B cell (primary cell): ENCODE measurements at regions not wholly inside any gene's neighbourhood (a gene's known extent, or its start where the extent isn't known, plus 50 kb on each side); places are given as distances from the start of the nearest gene placed in this dataset.

Experiments used
- ATAC-seq: fragments of 200-7000 bp; cut with Tn5 transposase; one replicate; pipeline ENCODE4 v1.10.0; 2021; ENCODE audit warnings: low read depth, mild to moderate bottlenecking, moderate number of reproducible peaks, moderate library complexity
- CTCF ChIA-PET: fragments of 350-600 bp; sonication (Branson Sonifier 250); formaldehyde crosslinking; loops from one replicate; lab custom pipeline; 2021; ENCODE audit warnings: antibody characterized with exemption, inconsistent platforms; lab: Charles Lee
- POLR2A ChIA-PET: fragments of 350-600 bp; sonication (Branson Sonifier 250); formaldehyde crosslinking; loops from one replicate; lab custom pipeline; 2021; ENCODE audit warnings: antibody characterized with exemption; lab: Charles Lee
- DNase-seq: peaks from one replicate; pipeline ENCODE4 v3.0.0; 2013
- H2AFZ ChIP-seq: 2 replicates; pipeline ENCODE4 v1.6.1; 2012; ENCODE audit warnings: mild to moderate bottlenecking, low read depth, low read length; ENCODE audit not compliant: insufficient read depth, poor library complexity, severe bottlenecking
- H3K27ac ChIP-seq, 2 donors: 1 replicate in 1 of 2; 2 replicates in 1 of 2; pipeline ENCODE4 v1.5.1; 2012 to 2013; ENCODE audit warnings: low read length in 2 of 2, mild to moderate bottlenecking in 2 of 2, moderate library complexity in 1 of 2
- H3K27me3 ChIP-seq, 4 experiments: fragments of 200-600 bp in 1 of 4; sonication (generic) in 1 of 4; replicated peaks in 1 of 4; 1 replicate in 2 of 4; 2 replicates in 2 of 4; pipeline versions ENCODE4 v1.6.1 to v1.7.0; 2013 to 2016; ENCODE audit warnings: low read length in 3 of 4, mild to moderate bottlenecking in 2 of 4, mixed read lengths in 1 of 4, moderate library complexity in 1 of 4; ENCODE audit not compliant: insufficient read depth in 4 of 4, control insufficient read depth in 3 of 4; ENCODE audit errors: control extremely low read depth in 1 of 4
- H3K36me3 ChIP-seq, 2 experiments: replicated peaks in 1 of 2; 1 replicate in 1 of 2; 2 replicates in 1 of 2; pipeline versions ENCODE4 v1.6.1 to v1.7.1; 2013; ENCODE audit warnings: low read length in 1 of 2; ENCODE audit not compliant: insufficient read depth in 2 of 2, control insufficient read depth in 1 of 2; ENCODE audit errors: control extremely low read depth in 1 of 2, extremely low read depth in 1 of 2
- H3K4me1 ChIP-seq, 2 donors: fragments of 200-600 bp in 1 of 2; sonication (generic) in 1 of 2; 1 replicate in 1 of 2; 2 replicates in 1 of 2; pipeline versions ENCODE4 v1.5.1 to v1.6.1; 2013 to 2017; ENCODE audit warnings: low read length in 2 of 2; ENCODE audit not compliant: control insufficient read depth in 2 of 2, insufficient read depth in 2 of 2
- H3K4me2 ChIP-seq: replicated peaks from 2 replicates; pipeline ENCODE3; 2012; ENCODE audit warnings: mild to moderate bottlenecking, low read depth, low read length; ENCODE audit not compliant: poor library complexity, severe bottlenecking
- H3K4me3 ChIP-seq, 5 experiments: fragments of 200-600 bp in 1 of 5; sonication (generic) in 1 of 5; 1 replicate in 3 of 5; 2 replicates in 2 of 5; pipeline versions ENCODE4 v1.5.1 to v1.7.0; 2011 to 2016; ENCODE audit warnings: low read length in 4 of 5, mild to moderate bottlenecking in 4 of 5, low read depth in 2 of 5, control low read depth in 1 of 5, moderate library complexity in 1 of 5; ENCODE audit not compliant: insufficient read depth in 1 of 5; ENCODE audit errors: control extremely low read depth in 1 of 5, extremely low read depth in 1 of 5
- H3K79me2 ChIP-seq: fragments of 200-600 bp; sonication (generic); one replicate; pipeline ENCODE4 v1.6.0; 2016; ENCODE audit warnings: low read length; ENCODE audit not compliant: control insufficient read depth, insufficient read depth
- H3K9ac ChIP-seq: fragments of 200-600 bp; sonication (generic); 2 replicates; pipeline ENCODE4 v1.6.1; 2017; ENCODE audit warnings: mild to moderate bottlenecking, low read length, moderate library complexity
- H3K9me3 ChIP-seq, 3 donors: one replicate each; pipeline versions ENCODE4 v1.6.1 to v1.7.1; 2013; ENCODE audit warnings: low read length in 2 of 3; ENCODE audit not compliant: control insufficient read depth in 2 of 3, insufficient read depth in 1 of 3; ENCODE audit errors: control extremely low read depth in 1 of 3
- H4K20me1 ChIP-seq: 2 replicates; pipeline ENCODE4 v1.6.0; 2012; ENCODE audit warnings: mild to moderate bottlenecking, low read length; ENCODE audit not compliant: insufficient read depth, control insufficient read depth, poor library complexity, severe bottlenecking
- H3K27ac Mint-ChIP-seq: one replicate; pipeline ENCODE4 v1.8.0; 2021; ENCODE audit warnings: mixed read lengths
- H3K27me3 Mint-ChIP-seq: one replicate; pipeline ENCODE4 v1.8.0; 2021; ENCODE audit warnings: mixed read lengths
- H3K4me1 Mint-ChIP-seq: one replicate; pipeline ENCODE4 v1.8.0; 2021; ENCODE audit warnings: mixed read lengths
- H3K4me3 Mint-ChIP-seq: one replicate; pipeline ENCODE4 v1.8.0; 2021; ENCODE audit warnings: mixed read lengths
- H3K9me3 Mint-ChIP-seq: one replicate; pipeline ENCODE4 v1.8.0; 2022; ENCODE audit warnings: mixed read lengths; ENCODE audit not compliant: insufficient read depth
- EZH2 ChIP-seq: IDR thresholded peaks from 2 replicates; pipeline ENCODE4 v1.6.1; 2012; ENCODE audit warnings: borderline replicate concordance, low read depth, mild to moderate bottlenecking, moderate library complexity, low read length; ENCODE audit not compliant: insufficient read depth, poor library complexity, severe bottlenecking
- WGBS: methylation state at CpG from one replicate; pipeline ENCODE4 v1.1.5; 2013; ENCODE audit warnings: missing lambda C conversion rate; ENCODE audit not compliant: insufficient coverage; 5-methylcytosine and 5-hydroxymethylcytosine counted together
- intact Hi-C: fragments of 100-400 bp; cut with micrococcal nuclease; formaldehyde crosslinking; loops from one replicate; pipeline ENCODE4 v1.10.0; 2022
- TF ChIP-seq, protein P1 (sequence below): fragments of 200-600 bp; IDR thresholded peaks from one replicate; pipeline ENCODE4 v1.8.0; 2022; ENCODE audit warnings: antibody characterized with exemption, mild to moderate bottlenecking

DNA sequence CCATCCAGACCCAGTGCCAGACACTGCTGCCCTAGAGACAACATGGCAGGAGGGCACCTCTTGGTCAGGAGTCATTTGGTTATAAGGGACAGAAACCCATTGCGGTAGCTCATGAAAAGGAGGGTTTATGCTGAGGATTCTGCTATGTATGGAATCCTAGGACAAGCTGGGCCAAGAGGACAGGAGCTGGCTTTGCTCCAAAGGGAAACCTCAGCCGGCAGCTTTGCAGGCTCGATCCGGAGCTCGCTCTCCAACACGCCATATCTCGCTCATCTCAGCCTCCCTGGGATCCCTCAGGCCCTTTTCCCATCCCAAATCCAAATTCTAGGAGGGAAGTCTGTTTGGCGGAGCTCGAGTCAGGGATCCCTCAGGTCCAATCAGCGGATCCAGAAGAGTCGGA, 345.7 kb downstream of the GLRX3 start:
- no peaks in the 10 kb centered on the region for H3K4me1 ChIP-seq
- TF ChIP-seq, protein P1, sequence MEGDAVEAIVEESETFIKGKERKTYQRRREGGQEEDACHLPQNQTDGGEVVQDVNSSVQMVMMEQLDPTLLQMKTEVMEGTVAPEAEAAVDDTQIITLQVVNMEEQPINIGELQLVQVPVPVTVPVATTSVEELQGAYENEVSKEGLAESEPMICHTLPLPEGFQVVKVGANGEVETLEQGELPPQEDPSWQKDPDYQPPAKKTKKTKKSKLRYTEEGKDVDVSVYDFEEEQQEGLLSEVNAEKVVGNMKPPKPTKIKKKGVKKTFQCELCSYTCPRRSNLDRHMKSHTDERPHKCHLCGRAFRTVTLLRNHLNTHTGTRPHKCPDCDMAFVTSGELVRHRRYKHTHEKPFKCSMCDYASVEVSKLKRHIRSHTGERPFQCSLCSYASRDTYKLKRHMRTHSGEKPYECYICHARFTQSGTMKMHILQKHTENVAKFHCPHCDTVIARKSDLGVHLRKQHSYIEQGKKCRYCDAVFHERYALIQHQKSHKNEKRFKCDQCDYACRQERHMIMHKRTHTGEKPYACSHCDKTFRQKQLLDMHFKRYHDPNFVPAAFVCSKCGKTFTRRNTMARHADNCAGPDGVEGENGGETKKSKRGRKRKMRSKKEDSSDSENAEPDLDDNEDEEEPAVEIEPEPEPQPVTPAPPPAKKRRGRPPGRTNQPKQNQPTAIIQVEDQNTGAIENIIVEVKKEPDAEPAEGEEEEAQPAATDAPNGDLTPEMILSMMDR, result no peak
- no peak for TF ChIP-seq EZH2
- DNase-seq (no peak), ATAC-seq (no peak)
- no peak overlapping the region for H2AFZ ChIP-seq
- H3K4me3 ChIP-seq, result no peak overlapping the region
- H3K27me3 Mint-ChIP-seq, result no peaks in the 10 kb centered on the region
- H3K27ac ChIP-seq, result no peak overlapping the region
- ChIA-PET CTCF (interaction anchor here (1.0 kb wide), 1 partner anchor 13 kb away, joined by 3 read pairs; no protein-coding TSS in a partner anchor), POLR2A (no interaction called here)
- no peaks in the 10 kb centered on the region for H3K4me1 Mint-ChIP-seq
- H3K9ac ChIP-seq, result no peak overlapping the region
- no peak overlapping the region for H3K4me3 Mint-ChIP-seq
- H3K36me3 ChIP-seq, result no peaks in the 10 kb centered on the region
- WGBS, result 92% methylated on average over 9 of the region's 11 CpGs
- H3K9me3 Mint-ChIP-seq, result no peaks in the 10 kb centered on the region
- H3K9me3 ChIP-seq, result peaks cover 0 to 31% (median 0%) of the 10 kb centered on the region in 3 donors
- intact Hi-C loops, result no loop called here
- no peaks in the 10 kb centered on the region for H3K27me3 ChIP-seq
- no peaks in the 10 kb centered on the region for H4K20me1 ChIP-seq
- no peak overlapping the region for H3K27ac Mint-ChIP-seq
- no peaks in the 10 kb centered on the region for H3K79me2 ChIP-seq
- no peak overlapping the region for H3K4me2 ChIP-seq

DNA sequence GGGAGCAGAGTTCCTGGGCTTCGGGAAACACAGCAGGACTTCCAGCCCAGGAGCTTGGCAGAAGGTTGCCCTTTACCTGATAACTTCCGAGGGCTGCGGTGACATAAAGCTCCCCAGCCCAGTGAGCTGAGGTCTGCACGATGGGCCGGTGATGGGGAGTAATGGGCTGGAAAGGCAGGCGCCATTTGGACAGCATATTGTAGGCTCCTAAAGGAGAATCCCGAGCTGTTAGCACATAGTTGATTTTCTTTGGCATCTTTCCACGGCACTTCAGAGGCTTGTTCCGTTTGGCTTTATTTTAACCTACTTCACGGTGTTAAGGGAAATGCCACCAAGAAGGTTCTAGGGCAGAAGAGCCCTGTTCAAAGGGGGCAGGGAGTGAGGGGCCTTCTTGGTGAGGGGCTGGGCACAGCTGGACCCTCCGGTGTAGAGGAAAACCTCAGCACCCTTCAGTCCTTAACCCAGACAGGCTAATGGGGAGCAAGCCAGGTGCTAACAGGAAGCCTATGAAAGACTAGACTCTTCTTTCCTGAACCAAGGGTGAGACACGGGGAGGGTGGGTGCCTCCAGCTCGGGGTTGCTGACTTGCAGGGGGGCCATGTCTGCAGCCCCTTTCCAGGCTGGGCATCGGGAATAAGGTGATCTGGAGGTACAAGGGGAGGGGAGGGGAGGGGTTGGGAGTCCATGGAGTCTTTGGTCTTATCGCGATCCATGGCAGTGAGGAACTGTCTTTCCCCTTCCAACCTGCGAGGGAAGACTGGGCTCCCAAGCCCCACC, 347.7 kb downstream of the GLRX3 start:
- 82% methylated on average over 14 of the region's 17 CpGs for WGBS
- no peaks in the 10 kb centered on the region for H3K36me3 ChIP-seq
- no peak overlapping the region for H2AFZ ChIP-seq
- no peaks in the 10 kb centered on the region for H3K27me3 ChIP-seq
- no peak for DNase-seq
- no peaks in the 10 kb centered on the region for H4K20me1 ChIP-seq
- H3K4me1 ChIP-seq, result no peaks in the 10 kb centered on the region
- H3K27ac ChIP-seq, result no peak overlapping the region
- no peak for ATAC-seq
- intact Hi-C loops, result no loop called here
- CTCF ChIA-PET, result no interaction called here
- H3K9me3 Mint-ChIP-seq, result no peaks in the 10 kb centered on the region
- H3K9me3 ChIP-seq, result peaks cover 0 to 27% (median 0%) of the 10 kb centered on the region in 3 donors
- POLR2A ChIA-PET, result no interaction called here
- no peak overlapping the region for H3K4me3 Mint-ChIP-seq
- no peaks in the 10 kb centered on the region for H3K79me2 ChIP-seq
- no peak overlapping the region for H3K27ac Mint-ChIP-seq
- no peak overlapping the region for H3K9ac ChIP-seq
- TF ChIP-seq EZH2, result no peak
- TF ChIP-seq, protein P1, result no peak
- no peak overlapping the region for H3K4me3 ChIP-seq
- H3K27me3 Mint-ChIP-seq, result no peaks in the 10 kb centered on the region
- H3K4me1 Mint-ChIP-seq, result no peaks in the 10 kb centered on the region
- no peak overlapping the region for H3K4me2 ChIP-seq
